Stomach (tissue), 8 donors: ENCODE measurements at regions not wholly inside any gene's neighbourhood (a gene's known extent, or its start where the extent isn't known, plus 50 kb on each side); places are given as distances from the start of the nearest gene placed in this dataset.

Source experiments
- DNase-seq, 2 donors: peaks; one replicate each; pipeline versions ENCODE4 v3.0.0 to v3.0.0-alpha.2; 2013 to 2019
- H3K27ac ChIP-seq, 5 donors: fragments of 200-600 bp in 4 of 5; sonication (generic) in 4 of 5; one replicate each; pipeline ENCODE4 v1.5.1; 2013 to 2019; ENCODE audit warnings: mild to moderate bottlenecking in 1 of 5, moderate library complexity in 1 of 5
- H3K27me3 ChIP-seq, 3 donors: fragments of 200-600 bp; sonication (generic); one replicate each; pipeline ENCODE4 v1.5.1; 2017 to 2019; ENCODE audit warnings: mixed run types in 1 of 3
- H3K36me3 ChIP-seq, 4 donors: fragments of 200-600 bp; sonication (generic); 1 replicate in 3 of 4; 2 replicates in 1 of 4; pipeline ENCODE4 v1.5.1; 2016 to 2019
- H3K4me1 ChIP-seq, 4 donors: fragments of 200-600 bp; sonication (generic); one replicate each; pipeline ENCODE4 v1.5.1; 2016 to 2019
- H3K4me3 ChIP-seq, 4 donors: fragments of 200-600 bp; sonication (generic) in 3 of 4; one replicate each; pipeline ENCODE4 v1.5.1; 2016 to 2019; ENCODE audit warnings: mild to moderate bottlenecking in 1 of 4
- H3K9me3 ChIP-seq, 4 donors: fragments of 200-600 bp; sonication (generic); one replicate each; pipeline ENCODE4 v1.5.1; 2016 to 2019
- CTCF ChIP-seq, 7 experiments: fragments of 450-650 bp in 4 of 7; fragments of 200-600 bp in 3 of 7; sonication (generic) in 3 of 7; IDR thresholded peaks; one replicate each; pipeline ENCODE4 v1.5.1; 2016 to 2019; ENCODE audit warnings: antibody characterized with exemption in 7 of 7, control low read depth in 2 of 7, mild to moderate bottlenecking in 1 of 7
- EP300 ChIP-seq: sonication (generic); formaldehyde crosslinking; IDR thresholded peaks from one replicate; pipeline ENCODE4 v1.6.1; 2017; ENCODE audit warnings: antibody characterized with exemption
- POLR2A ChIP-seq, 4 donors: fragments of 450-650 bp; IDR thresholded peaks; one replicate each; pipeline ENCODE4 v1.6.1; 2016; ENCODE audit warnings: antibody characterized with exemption in 4 of 4, control low read depth in 2 of 4, mild to moderate bottlenecking in 1 of 4, moderate library complexity in 1 of 4
- POLR2AphosphoS5 ChIP-seq, 3 donors: sonication (generic); formaldehyde crosslinking; IDR thresholded peaks; one replicate each; pipeline ENCODE4 v1.6.1; 2016; ENCODE audit warnings: antibody characterized with exemption in 3 of 3
- WGBS, 5 donors: extraction: QIAGEN DNeasy Blood & Tissue Kit in 3 of 5; methylation state at CpG; one replicate each; pipeline versions ENCODE4 v1.1.5 to v1.1.7; 2013 to 2018; 5-methylcytosine and 5-hydroxymethylcytosine counted together
- intact Hi-C: fragments of 100-400 bp; cut with DNase I; formaldehyde crosslinking; loops from one replicate; pipeline ENCODE4 v1.15.1; 2023; ENCODE audit warnings: low total_unique reads
- donor health status: healthy with polysubstance abuse.
- donor health status: Bipolar disorder and iron deficiency.
- donor health status: healthy.

- no peak for TF ChIP-seq EP300
- no peak for TF ChIP-seq POLR2A (IDR thresholded peaks at IDR 0.05)
- no peak for TF ChIP-seq POLR2AphosphoS5 (IDR thresholded peaks at IDR 0.05)
- TF ChIP-seq CTCF (IDR thresholded peaks at IDR 0.05): no peak
- intact Hi-C loops: no loop called here
- 35 to 58% (median 54%) methylated on average over 3 of the region's 3 CpGs for WGBS, 5 donors
- H3K27me3 ChIP-seq: no peaks in the 10 kb centered on the region
- H3K36me3 ChIP-seq: no peaks in the 10 kb centered on the region
- H3K27ac ChIP-seq: no peak overlapping the region
- H3K9me3 ChIP-seq: no peaks in the 10 kb centered on the region
- DNase-seq: no peak
- no peaks in the 10 kb centered on the region for H3K4me1 ChIP-seq
- H3K4me3 ChIP-seq: no peak overlapping the region
Measured at GRCh38 chr5:82519558-82519957, 241.4 kb upstream of the RPS23 start.

GRCh38 chr5:82517544-82518075, 239.5 kb upstream of the RPS23 start:
- H3K9me3 ChIP-seq: no peaks in the 10 kb centered on the region
- WGBS, 5 donors: 81 to 91% (median 87%) methylated on average over 4 of the region's 4 CpGs
- no peak overlapping the region for H3K4me3 ChIP-seq
- H3K4me1 ChIP-seq: no peaks in the 10 kb centered on the region
- TF ChIP-seq EP300: no peak
- no peak for TF ChIP-seq POLR2A (IDR thresholded peaks at IDR 0.05)
- TF ChIP-seq POLR2AphosphoS5 (IDR thresholded peaks at IDR 0.05): no peak
- TF ChIP-seq CTCF (IDR thresholded peaks at IDR 0.05): no peak
- no peak for DNase-seq
- intact Hi-C loops: no loop called here
- no peak overlapping the region for H3K27ac ChIP-seq
- H3K36me3 ChIP-seq: no peaks in the 10 kb centered on the region
- H3K27me3 ChIP-seq: no peaks in the 10 kb centered on the region

GRCh38 chr5:82513738-82514137, 235.6 kb upstream of the RPS23 start:
- Histone ChIP-seq H3K27ac (no peak overlapping the region), H3K36me3 (no peaks in the 10 kb centered on the region), H3K9me3 (no peaks in the 10 kb centered on the region), H3K4me1 (no peaks in the 10 kb centered on the region), H3K27me3 (no peaks in the 10 kb centered on the region), H3K4me3 (no peak overlapping the region)
- peak in 1 of 2 donors; percentile 16 for DNase-seq
- intact Hi-C loops: no loop called here
- TF ChIP-seq POLR2AphosphoS5 (IDR thresholded peaks at IDR 0.05) (no peak), CTCF (IDR thresholded peaks at IDR 0.05) (no peak), POLR2A (IDR thresholded peaks at IDR 0.05) (no peak), EP300 (no peak)
- WGBS, 5 donors: 76 to 88% (median 85%) methylated on average over 5 of the region's 5 CpGs

GRCh38 chr5:82512025-82512424, 233.9 kb upstream of the RPS23 start:
- intact Hi-C loops: no loop called here
- no peaks in the 10 kb centered on the region for H3K4me1 ChIP-seq
- H3K36me3 ChIP-seq: no peaks in the 10 kb centered on the region
- no peak overlapping the region for H3K27ac ChIP-seq
- WGBS, 5 donors: 60 to 74% (median 71%) methylated on average over 2 of the region's 2 CpGs
- peaks cover 0 to 11% (median 2%) of the 10 kb centered on the region in 4 donors for H3K9me3 ChIP-seq
- H3K27me3 ChIP-seq: no peaks in the 10 kb centered on the region
- no peak for TF ChIP-seq POLR2AphosphoS5 (IDR thresholded peaks at IDR 0.05)
- no peak for TF ChIP-seq CTCF (IDR thresholded peaks at IDR 0.05)
- no peak for TF ChIP-seq EP300
- no peak for TF ChIP-seq POLR2A (IDR thresholded peaks at IDR 0.05)
- H3K4me3 ChIP-seq: no peak overlapping the region
- peak in 1 of 2 donors; percentile 15 for DNase-seq
